KOPT-K1 (cell line): ENCODE measurements at regions not wholly inside any gene's neighbourhood (a gene's known extent, or its start where the extent isn't known, plus 50 kb on each side); places are given as distances from the start of the nearest gene placed in this dataset.

Source experiments
- H3K27ac ChIP-seq: fragments of 200-600 bp; sonication (generic); 2 replicates; pipeline ENCODE4 v1.5.1; 2016; ENCODE audit warnings: antibody characterized with exemption, mild to moderate bottlenecking, low read depth, low read length; ENCODE audit not compliant: poor library complexity, severe bottlenecking
- H3K36me3 ChIP-seq: fragments of 200-600 bp; sonication (generic); 2 replicates; pipeline ENCODE4 v1.5.1; 2017; ENCODE audit warnings: antibody characterized with exemption, mild to moderate bottlenecking, low read length, moderate library complexity; ENCODE audit not compliant: insufficient read depth
- H3K9me3 ChIP-seq: fragments of 200-600 bp; sonication (generic); 2 replicates; pipeline ENCODE4 v1.5.1; 2017; ENCODE audit warnings: antibody characterized with exemption, low read length, mild to moderate bottlenecking; ENCODE audit not compliant: insufficient read depth, poor library complexity, severe bottlenecking

DNA sequence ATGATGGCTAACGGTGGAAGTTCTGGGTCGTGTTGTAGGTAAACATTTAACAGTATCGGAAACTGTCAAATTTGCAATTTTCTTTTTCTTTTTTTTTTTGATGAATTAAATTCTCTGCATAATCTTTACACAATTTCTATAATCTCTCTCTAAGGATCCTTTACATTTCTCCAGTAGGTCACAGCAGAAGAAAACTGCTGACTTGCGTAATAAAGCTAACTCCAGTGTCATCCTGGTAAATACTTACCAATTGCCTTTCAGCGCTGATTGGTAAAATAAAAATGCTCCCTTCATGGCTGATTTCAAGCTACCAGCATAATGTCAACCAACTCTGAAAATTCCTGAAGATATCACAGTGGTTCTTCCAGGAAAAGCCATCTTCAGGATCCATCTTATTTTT lies 510.5 kb upstream of the ATXN8OS start:
- H3K9me3 ChIP-seq, result no peaks in the 10 kb centered on the region

DNA sequence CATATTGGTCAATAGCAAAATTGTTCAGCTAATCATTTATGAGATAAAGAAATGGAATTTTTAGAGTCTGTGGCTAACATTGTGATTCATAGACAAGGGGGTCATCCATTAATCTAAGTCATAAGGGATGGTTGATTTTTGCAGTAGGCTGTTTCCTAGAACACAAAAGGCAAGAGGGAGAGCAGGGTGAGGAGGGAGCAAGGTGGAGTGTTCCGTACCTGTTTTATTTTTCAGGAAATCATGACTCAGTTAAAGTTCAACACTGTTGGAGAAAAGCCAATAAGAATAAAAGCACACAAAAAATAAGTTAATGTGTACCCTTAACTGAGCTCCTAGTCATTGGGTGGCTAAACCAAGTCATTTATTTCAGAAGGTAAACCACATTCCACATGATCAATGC lies 512.4 kb upstream of the ATXN8OS start:
- H3K27ac ChIP-seq, result no peak overlapping the region
- no peaks in the 10 kb centered on the region for H3K36me3 ChIP-seq
- no peaks in the 10 kb centered on the region for H3K9me3 ChIP-seq

More for the DNA sequence above, 510.5 kb upstream of the ATXN8OS start:
- Histone ChIP-seq H3K27ac (no peak overlapping the region), H3K36me3 (no peaks in the 10 kb centered on the region)

DNA sequence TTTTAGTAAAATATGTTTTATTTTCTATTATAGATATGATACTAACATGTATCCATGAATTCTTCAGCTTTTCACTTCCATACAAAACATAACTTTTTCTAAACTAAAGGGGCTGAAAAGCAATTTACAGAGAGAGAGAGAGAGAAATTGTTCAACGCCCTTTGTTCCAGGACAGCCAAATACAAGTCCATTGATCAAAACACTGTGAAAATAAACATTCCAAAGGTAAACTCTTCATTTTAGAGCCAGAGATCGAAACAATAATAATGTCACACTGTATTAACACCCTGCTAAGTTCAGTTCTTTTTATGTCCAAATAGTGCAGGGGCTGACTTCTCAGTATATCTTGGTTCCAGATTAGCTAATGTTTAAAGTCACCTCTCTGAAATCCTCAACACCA lies 516.2 kb upstream of the ATXN8OS start:
- no peaks in the 10 kb centered on the region for H3K9me3 ChIP-seq
- no peaks in the 10 kb centered on the region for H3K36me3 ChIP-seq
- no peak overlapping the region for H3K27ac ChIP-seq

DNA sequence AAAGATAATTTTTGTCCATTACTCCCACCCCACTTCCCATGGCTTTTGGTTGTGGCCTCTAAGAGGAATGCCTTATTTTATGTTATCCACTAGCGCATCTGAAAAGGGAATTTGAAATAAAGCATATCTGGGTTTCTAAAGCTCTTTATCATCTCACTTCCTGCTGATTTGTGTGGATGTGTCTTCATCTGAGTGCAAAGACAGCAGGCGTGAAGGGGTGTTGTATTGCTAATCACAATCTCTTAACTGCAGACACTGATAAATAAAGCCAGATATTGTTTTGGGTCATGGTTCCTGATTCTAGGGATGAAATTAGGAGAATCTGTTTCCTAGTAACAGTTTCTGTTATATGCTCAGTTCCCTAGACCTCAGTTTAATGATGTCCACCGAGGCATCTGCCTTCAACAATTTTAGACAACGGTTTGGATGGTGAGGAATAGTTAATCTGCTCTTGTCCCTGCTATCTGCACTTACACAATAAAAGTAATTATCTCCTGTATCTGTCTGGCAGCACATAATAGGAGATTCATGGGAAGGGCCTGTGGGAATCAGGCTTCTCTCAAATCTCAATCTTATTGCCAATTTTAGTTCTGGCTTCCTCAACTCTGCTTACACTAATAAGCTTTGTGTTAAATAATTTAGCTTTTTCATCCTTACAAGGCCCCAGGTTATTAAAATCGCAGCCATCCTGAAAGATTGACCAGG lies 517.9 kb upstream of the ATXN8OS start:
- Histone ChIP-seq H3K27ac (no peak overlapping the region), H3K9me3 (no peaks in the 10 kb centered on the region), H3K36me3 (no peaks in the 10 kb centered on the region)

DNA sequence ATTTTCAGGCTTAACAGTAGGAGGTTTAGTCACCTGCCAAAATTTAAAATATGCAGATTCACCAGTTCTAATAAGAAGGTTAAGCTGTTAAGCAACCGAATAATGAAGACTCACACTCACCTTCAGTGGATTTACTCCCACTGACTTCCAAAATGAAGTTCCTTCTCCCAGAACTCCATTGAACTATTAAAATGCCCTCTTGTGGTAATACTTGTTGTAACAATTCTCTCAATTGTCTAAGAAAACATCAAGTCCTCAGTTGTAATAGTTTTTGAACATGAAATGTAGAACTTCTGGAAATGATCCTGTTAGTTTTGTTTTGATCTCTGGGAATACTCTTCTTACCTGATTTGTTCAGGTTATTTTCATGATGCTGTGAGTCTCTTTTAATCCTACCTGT lies 522.0 kb upstream of the ATXN8OS start:
- Histone ChIP-seq H3K36me3 (no peaks in the 10 kb centered on the region), H3K27ac (no peak overlapping the region), H3K9me3 (no peaks in the 10 kb centered on the region)

DNA sequence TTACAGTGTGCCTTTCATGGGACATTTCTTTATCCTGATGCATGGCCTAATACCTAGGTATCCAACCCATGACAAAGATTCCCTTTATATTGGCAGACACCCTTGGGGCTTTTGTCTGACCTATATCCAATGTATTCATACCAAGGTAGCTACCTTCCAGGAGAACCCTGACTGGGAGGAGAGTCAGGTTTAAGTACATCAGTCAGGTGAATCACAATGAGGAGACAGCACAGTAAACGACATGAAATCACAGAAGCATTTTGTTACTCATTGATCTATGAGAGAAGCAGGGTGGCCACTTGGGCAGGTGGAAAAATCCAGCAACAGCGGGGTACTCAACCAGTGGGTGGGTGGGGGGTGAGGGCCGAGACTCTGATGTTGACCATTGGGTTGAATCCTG lies 527.4 kb upstream of the ATXN8OS start:
- H3K36me3 ChIP-seq, result no peaks in the 10 kb centered on the region
- no peak overlapping the region for H3K27ac ChIP-seq
- H3K9me3 ChIP-seq, result no peaks in the 10 kb centered on the region

DNA sequence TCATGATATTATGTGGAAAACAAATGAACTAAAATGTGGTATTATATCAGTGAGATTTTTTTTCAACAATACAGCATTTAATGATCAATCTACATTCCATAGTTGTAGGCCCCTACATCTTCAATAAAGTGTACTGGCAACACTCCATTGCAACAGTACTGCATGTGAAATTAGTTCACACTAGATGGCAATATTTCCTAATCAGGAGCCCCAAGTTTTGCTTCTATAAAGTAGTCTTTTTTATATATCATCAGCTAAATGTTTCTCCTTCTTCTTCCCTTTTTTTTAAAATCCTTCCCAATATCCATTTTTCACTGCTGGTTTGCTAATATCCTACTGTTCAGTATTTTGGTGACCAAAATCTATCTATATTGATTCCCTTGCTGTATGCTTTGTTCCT lies 528.3 kb upstream of the ATXN8OS start:
- no peaks in the 10 kb centered on the region for H3K36me3 ChIP-seq
- H3K9me3 ChIP-seq, result no peaks in the 10 kb centered on the region
- H3K27ac ChIP-seq, result no peak overlapping the region

DNA sequence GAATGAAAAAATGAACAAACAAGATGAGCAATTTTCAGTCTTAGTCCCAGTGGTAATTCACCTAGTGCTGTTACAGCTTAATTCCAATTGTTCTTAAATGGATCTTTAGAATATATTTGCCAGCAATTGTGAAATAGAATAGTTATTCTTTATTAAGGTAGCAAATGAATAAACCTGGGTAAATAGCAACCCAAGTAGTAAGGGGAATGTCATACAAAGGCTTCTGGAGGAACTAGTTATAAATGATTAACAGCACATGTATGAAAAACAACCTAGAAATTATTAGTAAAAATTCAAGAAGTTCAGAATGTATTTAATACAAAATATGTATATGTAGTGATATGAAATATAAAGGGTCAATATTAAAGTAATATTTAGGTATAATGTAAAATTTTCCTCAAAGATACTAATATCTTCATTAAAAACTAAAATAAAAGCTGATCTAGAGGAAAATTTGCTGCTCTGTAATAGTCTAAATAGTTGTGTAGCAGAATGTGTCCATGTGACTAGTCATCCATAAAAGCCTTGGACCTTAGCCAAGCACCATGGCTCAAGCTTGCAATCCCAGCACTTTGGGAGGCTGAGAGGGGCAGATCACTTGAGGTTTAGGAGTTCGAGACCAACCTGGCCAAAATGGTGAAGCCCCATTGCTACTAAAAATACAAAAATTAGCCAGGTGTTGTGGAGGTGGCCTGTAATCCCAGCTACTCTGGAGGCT lies 535.9 kb upstream of the ATXN8OS start:
- no peaks in the 10 kb centered on the region for H3K9me3 ChIP-seq
- H3K27ac ChIP-seq, result no peak overlapping the region
- H3K36me3 ChIP-seq, result no peaks in the 10 kb centered on the region

DNA sequence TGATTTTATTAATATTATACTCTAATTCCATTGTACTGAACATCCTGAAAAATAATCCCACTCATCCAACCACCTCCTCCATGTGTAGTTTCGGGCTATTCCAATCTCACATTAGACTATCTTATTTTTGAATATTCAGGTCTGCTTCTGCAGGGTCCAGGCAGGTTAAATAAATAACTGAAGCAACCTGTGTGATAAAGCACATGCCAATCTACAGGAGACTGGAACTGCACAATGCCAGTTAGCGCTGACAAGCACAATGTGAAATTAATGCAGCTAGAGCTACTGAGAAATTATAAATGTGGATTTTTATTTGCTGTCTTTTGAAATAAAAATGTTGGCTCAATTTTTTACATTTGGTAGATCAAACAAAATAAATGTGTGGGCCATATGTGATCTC lies 540.1 kb upstream of the ATXN8OS start:
- Histone ChIP-seq H3K9me3 (no peaks in the 10 kb centered on the region), H3K27ac (no peak overlapping the region), H3K36me3 (no peaks in the 10 kb centered on the region)

DNA sequence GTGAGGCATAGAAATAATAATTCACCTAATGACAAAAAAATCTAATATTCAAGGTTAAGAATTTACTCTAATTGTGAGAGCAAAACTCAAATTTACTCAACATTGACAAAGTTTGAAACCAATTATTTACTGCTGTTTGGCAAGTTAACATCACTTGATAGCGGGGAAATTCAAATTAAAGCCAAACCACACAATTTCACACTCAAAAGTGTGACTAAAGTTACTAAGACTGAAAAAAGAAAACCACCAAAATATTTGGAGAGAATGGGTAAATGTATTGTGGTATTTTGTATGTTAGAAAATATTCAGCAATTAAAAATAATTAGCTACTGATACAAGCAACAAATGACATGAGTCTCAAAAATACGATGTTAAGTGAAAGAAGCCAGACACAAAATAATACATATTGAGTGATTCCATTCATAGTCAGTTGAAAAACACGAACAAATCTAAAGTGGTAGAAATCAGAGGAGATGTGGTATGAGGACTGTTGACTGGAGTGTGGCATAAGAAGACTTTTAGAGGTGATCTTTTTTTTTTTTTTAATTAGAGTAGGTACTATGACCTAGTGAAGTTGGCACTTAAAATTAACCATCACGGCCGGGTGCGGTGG lies 541.4 kb upstream of the ATXN8OS start:
- no peaks in the 10 kb centered on the region for H3K36me3 ChIP-seq
- no peaks in the 10 kb centered on the region for H3K9me3 ChIP-seq
- H3K27ac ChIP-seq, result no peak overlapping the region

DNA sequence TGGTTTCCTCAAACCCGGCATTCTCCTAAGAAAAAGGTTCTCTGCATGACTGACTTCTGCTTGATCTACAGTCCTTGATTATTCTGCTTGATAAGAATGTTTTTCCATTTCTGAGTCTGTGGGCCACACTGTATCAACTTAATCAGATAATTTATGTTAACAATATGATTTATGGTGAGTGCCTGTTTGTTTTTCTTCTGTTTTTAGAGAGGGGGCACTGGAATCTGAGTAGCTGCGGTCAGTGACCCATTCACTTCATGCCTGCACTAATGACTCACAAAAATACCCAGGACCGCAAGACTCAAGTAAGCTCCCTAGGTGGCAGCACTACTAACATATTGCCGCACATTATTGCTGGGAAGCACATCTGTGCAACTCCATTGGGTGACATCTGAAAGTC lies 542.3 kb upstream of the ATXN8OS start:
- no peaks in the 10 kb centered on the region for H3K9me3 ChIP-seq
- H3K36me3 ChIP-seq, result no peaks in the 10 kb centered on the region
- H3K27ac ChIP-seq, result no peak overlapping the region

DNA sequence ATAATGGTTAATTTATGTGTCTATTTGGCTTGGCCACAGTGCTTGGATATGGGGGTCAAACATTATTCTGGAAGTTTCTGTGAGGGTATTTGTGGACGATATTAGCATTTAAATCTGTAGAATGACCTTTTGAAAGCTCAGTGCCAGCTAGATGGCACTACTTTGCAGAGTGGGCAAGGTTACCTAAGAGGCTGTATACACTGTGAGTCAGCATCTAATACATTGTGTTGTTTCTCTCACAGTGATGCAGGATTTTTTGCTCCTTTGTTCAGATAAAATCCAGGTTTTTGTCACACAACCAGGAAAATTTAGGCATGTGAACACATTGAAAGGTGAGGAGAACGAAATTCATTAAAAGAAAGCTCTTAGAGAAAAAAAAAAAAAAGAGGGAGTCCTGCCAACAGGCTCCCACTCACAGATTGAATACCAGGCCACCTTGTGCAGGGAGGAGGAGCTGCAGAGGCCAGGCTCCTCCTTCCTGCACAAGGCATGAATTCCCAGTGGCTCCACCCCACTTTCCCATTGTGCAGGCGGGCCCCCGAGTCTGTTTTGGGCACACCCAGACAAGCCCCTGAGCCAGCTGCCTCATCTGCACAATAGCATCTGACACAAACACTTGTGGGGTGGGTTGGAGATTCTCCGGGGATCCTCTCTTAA lies 551.0 kb upstream of the ATXN8OS start:
- Histone ChIP-seq H3K36me3 (no peaks in the 10 kb centered on the region), H3K9me3 (no peaks in the 10 kb centered on the region), H3K27ac (no peak overlapping the region)

DNA sequence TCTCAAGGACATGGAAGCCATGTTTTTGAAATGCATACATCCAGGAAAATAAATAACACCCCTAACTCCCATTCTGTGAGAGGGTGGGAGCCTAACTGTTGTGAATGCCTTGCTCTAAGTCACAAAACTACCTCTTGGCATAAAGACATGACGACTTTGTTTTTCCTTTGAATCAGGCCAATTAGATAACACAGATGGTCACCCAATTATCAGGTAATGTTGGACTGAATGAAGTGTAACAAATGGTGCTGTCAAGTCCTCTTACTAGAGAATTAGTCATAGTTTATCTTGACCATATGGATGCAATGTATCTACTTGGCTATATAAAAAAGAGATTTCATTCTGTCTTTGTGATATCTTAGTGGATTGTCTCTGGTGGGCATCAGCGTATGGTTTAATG lies 553.6 kb upstream of the ATXN8OS start:
- Histone ChIP-seq H3K9me3 (no peaks in the 10 kb centered on the region), H3K27ac (no peak overlapping the region), H3K36me3 (no peaks in the 10 kb centered on the region)

DNA sequence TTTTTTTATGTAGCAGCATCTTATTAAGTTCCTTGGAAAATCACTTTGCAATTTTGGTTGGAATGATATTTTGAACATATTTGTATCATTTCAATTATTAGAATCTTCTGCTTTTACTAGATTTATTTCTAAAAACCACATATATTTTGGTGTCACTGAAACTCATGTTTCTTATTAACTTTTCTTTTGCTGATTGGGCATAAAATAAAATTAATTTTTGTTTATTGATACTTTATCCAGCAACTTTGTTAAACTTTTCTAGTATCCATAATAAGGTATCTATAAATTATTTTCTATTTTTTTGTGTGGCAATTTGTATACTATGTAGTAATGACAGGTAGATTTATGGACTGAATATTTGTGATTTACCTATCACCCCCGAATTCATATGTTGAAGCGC lies 556.4 kb upstream of the ATXN8OS start:
- Histone ChIP-seq H3K36me3 (no peaks in the 10 kb centered on the region), H3K27ac (no peak overlapping the region), H3K9me3 (no peaks in the 10 kb centered on the region)

DNA sequence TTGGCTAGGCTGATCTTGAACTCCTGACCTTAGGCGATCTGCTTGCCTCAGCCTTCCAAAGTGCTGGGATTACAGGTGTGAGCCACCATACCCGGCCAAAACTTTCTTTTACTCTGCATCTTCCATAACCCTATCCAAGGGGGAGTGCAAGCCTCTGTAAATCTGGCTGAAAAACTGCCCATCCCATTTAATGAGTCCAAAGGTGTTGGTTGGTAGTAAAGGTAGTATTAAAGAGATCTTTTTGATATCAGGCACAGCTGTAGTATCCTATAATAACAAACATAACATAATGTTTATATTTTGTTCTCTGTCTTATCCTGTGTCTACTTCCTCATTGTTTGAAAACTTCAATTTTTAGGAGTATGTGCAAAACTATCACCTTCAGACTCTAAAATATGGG lies 559.8 kb upstream of the ATXN8OS start:
- Histone ChIP-seq H3K9me3 (no peaks in the 10 kb centered on the region), H3K27ac (no peak overlapping the region), H3K36me3 (no peaks in the 10 kb centered on the region)
